ENCODE measurements at regions not wholly inside any gene's neighbourhood (a gene's known extent, or its start where the extent isn't known, plus 50 kb on each side); places are given as distances from the start of the nearest gene placed in this dataset.

- TF ChIP-seq CTCF (IDR thresholded peaks at IDR 0.05) = no peak
- Mint-ChIP-seq H3K4me1 (ENCODE audit: low read depth) (no peaks in the 10 kb centered on the region), H3K9me3 (ENCODE audit: low read depth) (peaks cover 3% of the 10 kb centered on the region), H3K36me3 (ENCODE audit: low read depth) (no peaks in the 10 kb centered on the region), H3K27ac (ENCODE audit: unreplicated experiment) (no peak overlapping the region), H3K4me3 (ENCODE audit: unreplicated experiment) (no peak overlapping the region), H3K27me3 (ENCODE audit: low read depth) (peaks cover 17% of the 10 kb centered on the region)
- no peak for DNase-seq (ENCODE audit: low spot score)
Measured at GRCh38 chr18:47545613-47546012, 294.2 kb upstream of the SKOR2 start.

GRCh38 chr18:47543080-47543479, 291.6 kb upstream of the SKOR2 start:
- peaks cover 19% of the 10 kb centered on the region for H3K27me3 Mint-ChIP-seq (ENCODE audit: low read depth)
- DNase-seq (ENCODE audit: low spot score) = no peak
- TF ChIP-seq CTCF (IDR thresholded peaks at IDR 0.05) = no peak
- no peak overlapping the region for H3K27ac Mint-ChIP-seq (ENCODE audit: unreplicated experiment)
- H3K36me3 Mint-ChIP-seq (ENCODE audit: low read depth) = no peaks in the 10 kb centered on the region
- peaks cover 3% of the 10 kb centered on the region for H3K9me3 Mint-ChIP-seq (ENCODE audit: low read depth)
- no peaks in the 10 kb centered on the region for H3K4me1 Mint-ChIP-seq (ENCODE audit: low read depth)
- H3K4me3 Mint-ChIP-seq (ENCODE audit: unreplicated experiment) = no peak overlapping the region

- Mint-ChIP-seq H3K4me3 (ENCODE audit: unreplicated experiment) (no peak overlapping the region), H3K27me3 (ENCODE audit: low read depth) (peaks cover 17% of the 10 kb centered on the region), H3K9me3 (ENCODE audit: low read depth) (peaks cover 3% of the 10 kb centered on the region), H3K36me3 (ENCODE audit: low read depth) (no peaks in the 10 kb centered on the region), H3K4me1 (ENCODE audit: low read depth) (no peaks in the 10 kb centered on the region), H3K27ac (ENCODE audit: unreplicated experiment) (no peak overlapping the region)
- no peak for TF ChIP-seq CTCF (IDR thresholded peaks at IDR 0.05)
- no peak for DNase-seq (ENCODE audit: low spot score)
Measured at GRCh38 chr18:47542551-47542950, 291.1 kb upstream of the SKOR2 start.

- no peaks in the 10 kb centered on the region for H3K9me3 Mint-ChIP-seq (ENCODE audit: low read depth)
- H3K27ac Mint-ChIP-seq (ENCODE audit: unreplicated experiment) = no peak overlapping the region
- H3K4me3 Mint-ChIP-seq (ENCODE audit: unreplicated experiment) = no peak overlapping the region
- no peaks in the 10 kb centered on the region for H3K4me1 Mint-ChIP-seq (ENCODE audit: low read depth)
- no peaks in the 10 kb centered on the region for H3K36me3 Mint-ChIP-seq (ENCODE audit: low read depth)
- no peaks in the 10 kb centered on the region for H3K27me3 Mint-ChIP-seq (ENCODE audit: low read depth)
- no peak for TF ChIP-seq CTCF (IDR thresholded peaks at IDR 0.05)
- DNase-seq (ENCODE audit: low spot score) = no peak
Measured at GRCh38 chr18:47531717-47532116, 280.3 kb upstream of the SKOR2 start.

- H3K27ac Mint-ChIP-seq (ENCODE audit: unreplicated experiment) = no peak overlapping the region
- no peak for TF ChIP-seq CTCF (IDR thresholded peaks at IDR 0.05)
- H3K9me3 Mint-ChIP-seq (ENCODE audit: low read depth) = no peaks in the 10 kb centered on the region
- no peaks in the 10 kb centered on the region for H3K4me1 Mint-ChIP-seq (ENCODE audit: low read depth)
- no peaks in the 10 kb centered on the region for H3K36me3 Mint-ChIP-seq (ENCODE audit: low read depth)
- no peak for DNase-seq (ENCODE audit: low spot score)
- H3K27me3 Mint-ChIP-seq (ENCODE audit: low read depth) = no peaks in the 10 kb centered on the region
- H3K4me3 Mint-ChIP-seq (ENCODE audit: unreplicated experiment) = no peak overlapping the region
Measured at GRCh38 chr18:47530695-47531094, 279.2 kb upstream of the SKOR2 start.

Measured in chondrocyte (in vitro differentiated cells).